ENCODE measurements at regions not wholly inside any gene's neighbourhood (a gene's known extent, or its start where the extent isn't known, plus 50 kb on each side); places are given as distances from the start of the nearest gene placed in this dataset.

GRCh38 chr1:45258059-45258650 lies 51.8 kb upstream of the ZSWIM5 start:
- Histone ChIP-seq H3K36me3 (no peaks in the 10 kb centered on the region), H3K27ac (no peak overlapping the region), H3K4me1 (no peaks in the 10 kb centered on the region), H3K9me3 (peaks cover 9 to 31% (median 22%) of the 10 kb centered on the region in 4 donors), H3K4me3 (no peak overlapping the region), H3K27me3 (no peaks in the 10 kb centered on the region)
- no peak for TF ChIP-seq EP300 (IDR thresholded peaks at IDR 0.05)
- TF ChIP-seq POLR2AphosphoS5 (IDR thresholded peaks at IDR 0.05): no peak
- no peak for TF ChIP-seq CTCF (IDR thresholded peaks at IDR 0.05)
- no peak for TF ChIP-seq POLR2A (IDR thresholded peaks at IDR 0.05)
- DNase-seq: no peak
- WGBS, 5 donors: 95 to 100% (median 100%) methylated on average over 1 of the region's 1 CpG
- intact Hi-C loops (cut with DNase I; ENCODE audit: low total_unique reads): no loop called here

- 73 to 81% (median 79%) methylated on average over 4 of the region's 4 CpGs for WGBS, 5 donors
- intact Hi-C loops (cut with DNase I; ENCODE audit: low total_unique reads): no loop called here
These were observed 52.6 kb upstream of the ZSWIM5 start for GRCh38 chr1:45259053-45259452.

GRCh38 chr1:45260244-45260643 lies 53.8 kb upstream of the ZSWIM5 start:
- no peaks in the 10 kb centered on the region for H3K36me3 ChIP-seq
- no peak overlapping the region for H3K4me3 ChIP-seq
- H3K27ac ChIP-seq: no peak overlapping the region
- no peaks in the 10 kb centered on the region for H3K27me3 ChIP-seq
- intact Hi-C loops (cut with DNase I; ENCODE audit: low total_unique reads): no loop called here
- no peak for DNase-seq
- peaks cover 9 to 31% (median 22%) of the 10 kb centered on the region in 4 donors for H3K9me3 ChIP-seq
- peaks cover 0 to 1% (median under 1%) of the 10 kb centered on the region in 4 donors for H3K4me1 ChIP-seq
- 77 to 89% (median 87%) methylated on average over 2 of the region's 2 CpGs for WGBS, 5 donors
- no peak for TF ChIP-seq EP300 (IDR thresholded peaks at IDR 0.05)

More at GRCh38 chr1:45259053-45259452, 52.6 kb upstream of the ZSWIM5 start:
- Histone ChIP-seq H3K27me3 (no peaks in the 10 kb centered on the region), H3K27ac (no peak overlapping the region), H3K4me3 (no peak overlapping the region), H3K36me3 (no peaks in the 10 kb centered on the region), H3K4me1 (no peaks in the 10 kb centered on the region), H3K9me3 (peaks cover 9 to 31% (median 22%) of the 10 kb centered on the region in 4 donors)
- no peak for TF ChIP-seq CTCF (IDR thresholded peaks at IDR 0.05)
- no peak for TF ChIP-seq POLR2AphosphoS5 (IDR thresholded peaks at IDR 0.05)
- no peak for TF ChIP-seq EP300 (IDR thresholded peaks at IDR 0.05)
- no peak for TF ChIP-seq POLR2A (IDR thresholded peaks at IDR 0.05)
- no peak for DNase-seq

- intact Hi-C loops (cut with DNase I; ENCODE audit: low total_unique reads): no loop called here
- Histone ChIP-seq H3K36me3 (no peaks in the 10 kb centered on the region), H3K9me3 (peaks cover 6 to 19% (median 12%) of the 10 kb centered on the region in 4 donors), H3K27ac (no peak overlapping the region), H3K27me3 (no peaks in the 10 kb centered on the region), H3K4me1 (peaks cover 16 to 22% (median 18%) of the 10 kb centered on the region in 4 donors), H3K4me3 (no peak overlapping the region)
- WGBS, 5 donors: 82 to 88% (median 86%) methylated on average over 4 of the region's 4 CpGs
- TF ChIP-seq CTCF (IDR thresholded peaks at IDR 0.05) (no peak), POLR2AphosphoS5 (IDR thresholded peaks at IDR 0.05) (no peak), EP300 (IDR thresholded peaks at IDR 0.05) (no peak)
- no peak for DNase-seq
These were observed 56.7 kb upstream of the ZSWIM5 start for GRCh38 chr1:45263132-45263531.

- DNase-seq: no peak
- Histone ChIP-seq H3K27me3 (no peaks in the 10 kb centered on the region), H3K4me3 (no peak overlapping the region), H3K9me3 (peaks cover 0 to 10% (median 4%) of the 10 kb centered on the region in 4 donors), H3K27ac (peak overlapping the region in 1 of 5 donors; percentile 82), H3K4me1 (peaks cover 16 to 22% (median 18%) of the 10 kb centered on the region in 4 donors), H3K36me3 (no peaks in the 10 kb centered on the region)
- intact Hi-C loops (cut with DNase I; ENCODE audit: low total_unique reads): no loop called here
- no peak for TF ChIP-seq CTCF (IDR thresholded peaks at IDR 0.05)
- TF ChIP-seq POLR2A (IDR thresholded peaks at IDR 0.05): no peak
- TF ChIP-seq EP300 (IDR thresholded peaks at IDR 0.05): no peak
- no peak for TF ChIP-seq POLR2AphosphoS5 (IDR thresholded peaks at IDR 0.05)
- 44 to 67% (median 47%) methylated on average over 1 of the region's 1 CpG for WGBS, 5 donors
These were observed 58.8 kb upstream of the ZSWIM5 start for GRCh38 chr1:45265244-45265643.
